Trophoblast cell (in vitro differentiated cells and primary cell): ENCODE measurements at regions not wholly inside any gene's neighbourhood (a gene's known extent, or its start where the extent isn't known, plus 50 kb on each side); places are given as distances from the start of the nearest gene placed in this dataset.

Experiments used
- DNase-seq, 2 donors: peaks; one replicate each; pipeline ENCODE4 v3.0.0-alpha.2; 2016
- H2AFZ ChIP-seq: 2 replicates; pipeline ENCODE4 v1.6.1; 2013; ENCODE audit warnings: low read length, moderate library complexity, mild to moderate bottlenecking; ENCODE audit not compliant: insufficient read depth, poor library complexity
- H2AK5ac ChIP-seq: 2 replicates; pipeline ENCODE4 v1.6.1; 2013; ENCODE audit warnings: mild to moderate bottlenecking, low read length
- H2BK120ac ChIP-seq: 2 replicates; pipeline ENCODE4 v1.6.1; 2013; ENCODE audit warnings: low read length, mild to moderate bottlenecking, moderate library complexity; ENCODE audit not compliant: insufficient read depth, poor library complexity
- H2BK12ac ChIP-seq: 2 replicates; pipeline ENCODE4 v1.6.1; 2013; ENCODE audit warnings: mild to moderate bottlenecking, low read length, moderate library complexity
- H2BK5ac ChIP-seq: 2 replicates; pipeline ENCODE4 v1.6.1; 2013; ENCODE audit warnings: low read length, low read depth, moderate library complexity, mild to moderate bottlenecking; ENCODE audit not compliant: poor library complexity
- H3K14ac ChIP-seq: 2 replicates; pipeline ENCODE4 v1.6.1; 2013; ENCODE audit warnings: mild to moderate bottlenecking, low read length
- H3K18ac ChIP-seq: 2 replicates; pipeline ENCODE4 v1.6.1; 2013; ENCODE audit warnings: mild to moderate bottlenecking, low read length
- H3K23ac ChIP-seq: 2 replicates; pipeline ENCODE4 v1.6.1; 2013; ENCODE audit warnings: low read length
- H3K27ac ChIP-seq: 2 replicates; pipeline ENCODE4 v1.5.1; 2013; ENCODE audit warnings: low read depth, mild to moderate bottlenecking, inconsistent platforms, low read length, moderate library complexity
- H3K27me3 ChIP-seq: 2 replicates; pipeline ENCODE4 v1.6.1; 2013; ENCODE audit warnings: inconsistent platforms, mild to moderate bottlenecking, low read length, moderate library complexity; ENCODE audit not compliant: insufficient read depth
- H3K36me3 ChIP-seq, 2 experiments: 1 replicate in 1 of 2; 2 replicates in 1 of 2; pipeline ENCODE4 v1.6.1; 2013; ENCODE audit warnings: low read length in 2 of 2, mild to moderate bottlenecking in 2 of 2, moderate library complexity in 1 of 2; ENCODE audit not compliant: insufficient read depth in 2 of 2, control insufficient read depth in 1 of 2
- H3K4ac ChIP-seq: 2 replicates; pipeline ENCODE4 v1.6.1; 2013; ENCODE audit warnings: low read depth, mild to moderate bottlenecking, low read length, moderate library complexity
- H3K4me1 ChIP-seq, 2 experiments: 1 replicate in 1 of 2; 2 replicates in 1 of 2; pipeline ENCODE4 v1.6.1; 2013; ENCODE audit warnings: low read length in 2 of 2, mild to moderate bottlenecking in 2 of 2, moderate library complexity in 1 of 2; ENCODE audit not compliant: insufficient read depth in 2 of 2, control insufficient read depth in 1 of 2
- H3K4me2 ChIP-seq: 2 replicates; pipeline ENCODE4 v1.6.1; 2013; ENCODE audit warnings: inconsistent platforms, mild to moderate bottlenecking, low read length, moderate library complexity
- H3K4me3 ChIP-seq: 2 replicates; pipeline ENCODE4 v1.5.1; 2013; ENCODE audit warnings: mild to moderate bottlenecking, low read depth, low read length, inconsistent platforms
- H3K79me1 ChIP-seq: one replicate; pipeline ENCODE4 v1.6.1; 2013; ENCODE audit warnings: low read length
- H3K79me2 ChIP-seq: 2 replicates; pipeline ENCODE4 v1.6.1; 2013; ENCODE audit warnings: low read length, mild to moderate bottlenecking; ENCODE audit not compliant: control insufficient read depth, insufficient read depth, poor library complexity
- H3K9ac ChIP-seq: 2 replicates; pipeline ENCODE4 v1.6.1; 2013; ENCODE audit warnings: mild to moderate bottlenecking, low read length
- H3K9me3 ChIP-seq: 2 replicates; pipeline ENCODE4 v1.6.1; 2013; ENCODE audit warnings: low read depth, mild to moderate bottlenecking, control low read depth, inconsistent platforms, low read length; ENCODE audit not compliant: insufficient read depth
- H4K12ac ChIP-seq: 2 replicates; pipeline ENCODE4 v1.6.1; 2013; ENCODE audit warnings: low read depth, mild to moderate bottlenecking, low read length, moderate library complexity
- H4K8ac ChIP-seq: 2 replicates; pipeline ENCODE4 v1.6.1; 2013; ENCODE audit warnings: low read depth, mild to moderate bottlenecking, low read length, moderate library complexity
- H4K91ac ChIP-seq: one replicate; pipeline ENCODE4 v1.6.1; 2013; ENCODE audit warnings: low read depth, mild to moderate bottlenecking, low read length, moderate library complexity
- WGBS: extraction: QIAGEN DNeasy Blood & Tissue Kit; methylation state at CpG from one replicate; pipeline ENCODE4 v1.1.7; 2013; ENCODE audit warnings: missing lambda C conversion rate; ENCODE audit not compliant: insufficient read length, insufficient coverage; ENCODE audit errors: extremely low coverage; 5-methylcytosine and 5-hydroxymethylcytosine counted together

- Histone ChIP-seq H2BK5ac (no peak overlapping the region), H3K23ac (no peak overlapping the region), H3K36me3 (no peaks in the 10 kb centered on the region), H3K14ac (no peak overlapping the region), H3K4me3 (no peak overlapping the region), H2BK12ac (no peak overlapping the region), H3K79me2 (no peaks in the 10 kb centered on the region), H3K27me3 (no peaks in the 10 kb centered on the region), H3K27ac (no peak overlapping the region), H2AK5ac (no peak overlapping the region), H3K9ac (no peak overlapping the region), H4K91ac (no peak overlapping the region), H3K4me2 (no peak overlapping the region), H3K4me1 (no peaks in the 10 kb centered on the region), H3K9me3 (no peaks in the 10 kb centered on the region), H2BK120ac (no peak overlapping the region), H2AFZ (no peak overlapping the region), H4K8ac (no peak overlapping the region), H3K79me1 (no peaks in the 10 kb centered on the region), H3K4ac (no peak overlapping the region), H3K18ac (no peak overlapping the region), H4K12ac (no peak overlapping the region)
- DNase-seq: no peak
- WGBS: no CpG with 5 or more reads among the region's 2 CpGs
These were observed 54.1 kb downstream of the C1QL2 start for GRCh38 chr2:119104414-119104813.

- no peaks in the 10 kb centered on the region for H3K27me3 ChIP-seq
- H3K9me3 ChIP-seq: no peaks in the 10 kb centered on the region
- no peak overlapping the region for H4K12ac ChIP-seq
- no peak overlapping the region for H3K27ac ChIP-seq
- DNase-seq: no peak
- no peak overlapping the region for H3K14ac ChIP-seq
- no peak overlapping the region for H4K91ac ChIP-seq
- H3K36me3 ChIP-seq: no peaks in the 10 kb centered on the region
- H3K4me3 ChIP-seq: no peak overlapping the region
- H3K4me2 ChIP-seq: no peak overlapping the region
- H2BK12ac ChIP-seq: no peak overlapping the region
- no peak overlapping the region for H3K18ac ChIP-seq
- no peak overlapping the region for H2AFZ ChIP-seq
- no peak overlapping the region for H3K9ac ChIP-seq
- H3K4me1 ChIP-seq: no peaks in the 10 kb centered on the region
- H3K79me2 ChIP-seq: no peaks in the 10 kb centered on the region
- no peak overlapping the region for H3K23ac ChIP-seq
- no peak overlapping the region for H3K4ac ChIP-seq
- H2AK5ac ChIP-seq: no peak overlapping the region
- no peak overlapping the region for H4K8ac ChIP-seq
- H2BK120ac ChIP-seq: no peak overlapping the region
- no peak overlapping the region for H2BK5ac ChIP-seq
- H3K79me1 ChIP-seq: no peaks in the 10 kb centered on the region
These were observed 55.6 kb downstream of the C1QL2 start for GRCh38 chr2:119102964-119103363.

GRCh38 chr2:119088416-119088815 lies 70.1 kb downstream of the C1QL2 start:
- Histone ChIP-seq H4K12ac (no peak overlapping the region), H2BK120ac (no peak overlapping the region), H3K36me3 (no peaks in the 10 kb centered on the region), H3K27ac (no peak overlapping the region), H3K4me1 (peaks cover 0 to 2% of the 10 kb centered on the region in 2 experiments), H2AFZ (no peak overlapping the region), H3K23ac (no peak overlapping the region), H3K27me3 (no peaks in the 10 kb centered on the region), H3K4me3 (no peak overlapping the region), H3K14ac (no peak overlapping the region), H3K79me1 (no peaks in the 10 kb centered on the region), H2BK12ac (no peak overlapping the region), H3K18ac (no peak overlapping the region), H4K91ac (no peak overlapping the region), H3K9me3 (peaks cover 3% of the 10 kb centered on the region), H3K9ac (no peak overlapping the region), H3K79me2 (no peaks in the 10 kb centered on the region), H2BK5ac (no peak overlapping the region), H3K4ac (no peak overlapping the region), H3K4me2 (no peak overlapping the region), H2AK5ac (no peak overlapping the region), H4K8ac (no peak overlapping the region)
- no CpG with 5 or more reads among the region's 1 CpG for WGBS
- no peak for DNase-seq

GRCh38 chr2:119086327-119086726 lies 72.2 kb downstream of the C1QL2 start:
- Histone ChIP-seq H3K18ac (no peak overlapping the region), H4K91ac (no peak overlapping the region), H3K23ac (no peak overlapping the region), H3K4me1 (peaks cover 0 to 2% of the 10 kb centered on the region in 2 experiments), H3K27me3 (no peaks in the 10 kb centered on the region), H3K4me2 (no peak overlapping the region), H2AK5ac (no peak overlapping the region), H2BK120ac (no peak overlapping the region), H3K36me3 (no peaks in the 10 kb centered on the region), H4K8ac (no peak overlapping the region), H3K14ac (no peak overlapping the region), H3K9ac (no peak overlapping the region), H3K79me2 (no peaks in the 10 kb centered on the region), H4K12ac (no peak overlapping the region), H3K4ac (no peak overlapping the region), H2AFZ (no peak overlapping the region), H3K79me1 (no peaks in the 10 kb centered on the region), H3K27ac (no peak overlapping the region), H2BK12ac (no peak overlapping the region), H3K4me3 (no peak overlapping the region), H3K9me3 (peaks cover 3% of the 10 kb centered on the region), H2BK5ac (no peak overlapping the region)
- WGBS: no CpG with 5 or more reads among the region's 8 CpGs
- DNase-seq: no peak
